LNCaP clone FGC (cell line): ENCODE measurements at regions not wholly inside any gene's neighbourhood (a gene's known extent, or its start where the extent isn't known, plus 50 kb on each side); places are given as distances from the start of the nearest gene placed in this dataset.

Source experiments
- DNase-seq: peaks from one replicate; pipeline ENCODE4 v3.0.0-alpha.2; 2011; ENCODE audit warnings: low read depth
- H3K4me3 ChIP-seq: 2 replicates; pipeline ENCODE4 v1.5.1; 2011; ENCODE audit warnings: mild to moderate bottlenecking, low read depth, low read length, control low read depth
- TF ChIP-seq, protein P1 (sequence below): IDR thresholded peaks from 2 replicates; pipeline ENCODE4 v1.5.1; 2012; ENCODE audit warnings: mild to moderate bottlenecking; ENCODE audit not compliant: control insufficient read depth, insufficient read depth; ENCODE audit errors: extremely low read depth

DNA sequence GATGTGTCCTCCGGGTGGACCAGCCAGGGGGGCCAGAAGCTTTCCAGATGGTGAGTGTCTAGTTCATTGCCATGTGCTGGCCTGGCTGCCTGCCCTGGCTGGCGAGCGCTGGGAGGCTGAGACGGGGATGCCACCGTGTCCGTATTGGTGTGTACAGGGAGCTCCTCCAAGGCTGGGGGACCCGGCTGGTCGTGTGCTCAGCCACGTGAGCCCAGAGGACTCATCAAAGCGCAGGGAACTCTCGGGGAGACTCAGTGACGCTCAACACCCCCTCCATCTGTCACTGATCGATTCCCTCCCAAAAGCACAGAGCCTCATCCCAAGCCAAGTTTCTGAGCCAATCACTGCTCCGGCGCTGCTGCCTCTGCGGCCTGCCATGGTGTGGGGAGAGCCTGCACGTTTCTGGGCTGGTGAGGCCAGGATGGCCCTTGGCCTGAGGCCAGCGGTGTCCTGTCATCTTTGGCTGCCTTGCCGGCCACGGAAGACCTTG is 423.7 kb downstream of the SHANK2 start:
- TF ChIP-seq, protein P1, sequence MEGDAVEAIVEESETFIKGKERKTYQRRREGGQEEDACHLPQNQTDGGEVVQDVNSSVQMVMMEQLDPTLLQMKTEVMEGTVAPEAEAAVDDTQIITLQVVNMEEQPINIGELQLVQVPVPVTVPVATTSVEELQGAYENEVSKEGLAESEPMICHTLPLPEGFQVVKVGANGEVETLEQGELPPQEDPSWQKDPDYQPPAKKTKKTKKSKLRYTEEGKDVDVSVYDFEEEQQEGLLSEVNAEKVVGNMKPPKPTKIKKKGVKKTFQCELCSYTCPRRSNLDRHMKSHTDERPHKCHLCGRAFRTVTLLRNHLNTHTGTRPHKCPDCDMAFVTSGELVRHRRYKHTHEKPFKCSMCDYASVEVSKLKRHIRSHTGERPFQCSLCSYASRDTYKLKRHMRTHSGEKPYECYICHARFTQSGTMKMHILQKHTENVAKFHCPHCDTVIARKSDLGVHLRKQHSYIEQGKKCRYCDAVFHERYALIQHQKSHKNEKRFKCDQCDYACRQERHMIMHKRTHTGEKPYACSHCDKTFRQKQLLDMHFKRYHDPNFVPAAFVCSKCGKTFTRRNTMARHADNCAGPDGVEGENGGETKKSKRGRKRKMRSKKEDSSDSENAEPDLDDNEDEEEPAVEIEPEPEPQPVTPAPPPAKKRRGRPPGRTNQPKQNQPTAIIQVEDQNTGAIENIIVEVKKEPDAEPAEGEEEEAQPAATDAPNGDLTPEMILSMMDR: no peak
- DNase-seq: no peak
- H3K4me3 ChIP-seq: no peak overlapping the region

GRCh38 chr11:70829134-70829885 is 423.1 kb downstream of the SHANK2 start:
- TF ChIP-seq, protein P1: no peak
- no peak for DNase-seq
- no peak overlapping the region for H3K4me3 ChIP-seq

GRCh38 chr11:70829886-70830272 is 422.5 kb downstream of the SHANK2 start:
- TF ChIP-seq, protein P1: no peak
- DNase-seq: no peak
- H3K4me3 ChIP-seq: no peak overlapping the region

DNA sequence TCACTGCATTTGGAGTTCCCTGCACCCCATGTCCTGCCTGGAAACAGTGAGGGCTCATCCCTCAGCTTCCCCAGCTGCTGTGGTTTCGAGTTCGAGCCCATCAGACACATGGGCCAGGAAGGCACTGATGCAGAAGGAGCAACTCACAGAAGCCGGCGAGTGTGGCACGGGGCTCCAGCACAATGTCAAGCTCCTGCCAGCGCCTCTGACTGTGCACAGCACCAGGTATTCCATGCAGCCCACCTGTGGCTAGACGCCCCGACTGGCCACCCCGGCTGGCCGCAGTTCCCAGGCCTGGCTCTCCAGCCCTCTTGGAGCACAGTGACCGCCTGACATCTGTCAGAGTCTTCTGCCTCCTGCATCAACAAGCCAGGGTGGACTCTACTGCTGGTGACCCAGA is 419.4 kb downstream of the SHANK2 start:
- no peak overlapping the region for H3K4me3 ChIP-seq
- DNase-seq: no peak
- TF ChIP-seq, protein P1: no peak

GRCh38 chr11:70833554-70833953 is 418.8 kb downstream of the SHANK2 start:
- H3K4me3 ChIP-seq: no peak overlapping the region
- DNase-seq: no peak
- TF ChIP-seq, protein P1: no peak

DNA sequence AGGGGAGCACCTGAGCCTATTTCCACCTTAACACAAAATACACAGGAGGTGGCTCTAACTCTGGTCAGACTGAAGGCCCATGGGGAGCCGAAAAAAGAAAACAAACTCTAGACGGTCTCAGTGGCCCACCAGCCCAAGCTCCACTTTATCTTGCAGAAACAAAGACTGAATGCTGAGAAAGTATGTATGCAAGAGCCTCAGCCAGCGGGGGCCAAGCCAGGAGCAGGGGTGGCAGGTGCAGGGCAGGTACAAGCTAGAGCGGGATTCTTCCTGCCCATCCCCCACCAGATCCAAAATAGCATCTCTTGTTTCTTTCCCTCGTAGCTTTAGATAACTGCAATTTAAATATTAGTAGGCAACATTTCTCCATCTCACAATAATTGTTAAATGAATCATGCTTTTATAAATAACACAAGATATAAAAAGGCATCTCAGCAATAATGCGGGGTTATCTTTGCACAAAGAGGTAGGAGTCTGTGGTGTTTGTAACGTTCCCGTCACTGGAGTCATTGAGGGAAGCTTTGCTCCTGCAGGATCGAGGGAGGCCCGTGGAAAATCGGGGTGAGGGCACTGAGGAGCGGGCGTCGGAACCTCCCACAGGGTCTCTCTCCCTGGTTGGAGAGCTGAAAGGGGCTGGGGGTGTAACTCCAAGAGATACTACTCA is 418.0 kb downstream of the SHANK2 start:
- no peak for DNase-seq
- TF ChIP-seq, protein P1: no peak
- H3K4me3 ChIP-seq: no peak overlapping the region
